PC-9 (cell line): ENCODE measurements at regions not wholly inside any gene's neighbourhood (a gene's known extent, or its start where the extent isn't known, plus 50 kb on each side); places are given as distances from the start of the nearest gene placed in this dataset.

ENCODE experiments used
- CTCF ChIP-seq: fragments of 200-600 bp; sonication (generic); conservative IDR thresholded peaks from 2 replicates; pipeline ENCODE4 v1.6.1; 2017; ENCODE audit warnings: mixed run types, antibody characterized with exemption, mild to moderate bottlenecking, moderate library complexity
- EZH2 ChIP-seq: fragments of 200-600 bp; sonication (generic); IDR thresholded peaks from 2 replicates; pipeline ENCODE4 v1.8.0; 2017; ENCODE audit warnings: antibody characterized with exemption, low read depth

DNA sequence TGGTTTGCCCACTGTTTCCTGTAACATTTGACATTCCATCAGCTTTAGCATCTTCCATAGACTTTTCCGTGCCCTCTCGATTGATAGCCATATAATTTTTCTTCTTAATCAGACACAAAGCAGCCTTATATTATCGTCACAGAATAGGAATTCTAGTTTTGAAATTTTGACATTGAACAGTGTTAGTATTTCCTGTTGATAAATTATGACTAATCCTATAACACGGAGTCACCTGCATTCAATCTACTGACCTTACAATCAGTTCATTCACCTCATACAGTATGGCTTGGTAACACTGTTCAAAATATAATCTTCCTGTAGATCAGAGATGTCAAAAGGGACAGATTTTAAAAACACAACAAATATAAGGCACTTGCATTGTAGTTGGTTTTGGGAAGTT is 423.7 kb downstream of the C3orf38 start:
- TF ChIP-seq CTCF, result no peak
- TF ChIP-seq EZH2, result no peak
